Mesendoderm (in vitro differentiated cells): ENCODE measurements at regions not wholly inside any gene's neighbourhood (a gene's known extent, or its start where the extent isn't known, plus 50 kb on each side); places are given as distances from the start of the nearest gene placed in this dataset.
"Not testable (repeated sequence)": the region's sequence is repeated elsewhere in the genome, so short reads cannot be mapped to it uniquely, and the experiment has no call there.

Source experiments
- DNase-seq: peaks from one replicate; pipeline ENCODE4 v3.0.0; 2013
- H2AK5ac ChIP-seq: 2 replicates; pipeline ENCODE4 v1.6.1; 2013; ENCODE audit warnings: low read length, inconsistent platforms
- H2BK120ac ChIP-seq: 2 replicates; pipeline ENCODE4 v1.6.1; 2013; ENCODE audit warnings: low read depth, mild to moderate bottlenecking, low read length, moderate library complexity, mixed read lengths
- H2BK15ac ChIP-seq: replicated peaks from 2 replicates; pipeline ENCODE4 v1.6.1; 2013; ENCODE audit warnings: low read depth, mild to moderate bottlenecking, moderate library complexity
- H2BK5ac ChIP-seq: 2 replicates; pipeline ENCODE4 v1.6.1; 2013; ENCODE audit warnings: low read length, inconsistent platforms
- H3K18ac ChIP-seq: 2 replicates; pipeline ENCODE4 v1.6.1; 2013; ENCODE audit warnings: mild to moderate bottlenecking, low read length, mixed read lengths
- H3K23ac ChIP-seq: one replicate; pipeline ENCODE4 v1.6.1; 2013; ENCODE audit warnings: low read length
- H3K27ac ChIP-seq: 2 replicates; pipeline ENCODE4 v1.5.1; 2013; ENCODE audit warnings: low read depth, mild to moderate bottlenecking, inconsistent platforms, low read length, moderate library complexity
- H3K27me3 ChIP-seq: 2 replicates; pipeline ENCODE4 v1.6.1; 2013; ENCODE audit warnings: low read length, control low read depth, mild to moderate bottlenecking, inconsistent platforms; ENCODE audit not compliant: insufficient read depth, poor library complexity
- H3K36me3 ChIP-seq: 2 replicates; pipeline ENCODE4 v1.6.1; 2013; ENCODE audit warnings: low read length, inconsistent platforms; ENCODE audit not compliant: control insufficient read depth, insufficient read depth
- H3K4ac ChIP-seq: one replicate; pipeline ENCODE4 v1.6.1; 2013; ENCODE audit warnings: low read depth, mild to moderate bottlenecking, low read length, moderate library complexity
- H3K4me1 ChIP-seq: 2 replicates; pipeline ENCODE4 v1.6.1; 2013; ENCODE audit warnings: low read depth, low read length, inconsistent platforms; ENCODE audit not compliant: control insufficient read depth
- H3K4me2 ChIP-seq: 2 replicates; pipeline ENCODE4 v1.6.1; 2013; ENCODE audit warnings: low read length
- H3K4me3 ChIP-seq: 2 replicates; pipeline ENCODE4 v1.5.1; 2013; ENCODE audit warnings: mild to moderate bottlenecking, low read length
- H3K56ac ChIP-seq: one replicate; pipeline ENCODE4 v1.6.1; 2013; ENCODE audit warnings: low read length
- H3K79me1 ChIP-seq: 2 replicates; pipeline ENCODE4 v1.6.1; 2013; ENCODE audit warnings: low read length, inconsistent platforms
- H3K79me2 ChIP-seq: 2 replicates; pipeline ENCODE4 v1.6.1; 2013; ENCODE audit warnings: mild to moderate bottlenecking, low read length; ENCODE audit not compliant: control insufficient read depth, insufficient read depth
- H3K9ac ChIP-seq: 2 replicates; pipeline ENCODE4 v1.6.1; 2013; ENCODE audit warnings: low read length, inconsistent platforms
- H4K5ac ChIP-seq: one replicate; pipeline ENCODE4 v1.6.1; 2013; ENCODE audit warnings: low read length
- H4K8ac ChIP-seq: one replicate; pipeline ENCODE4 v1.6.1; 2013; ENCODE audit warnings: low read depth, mild to moderate bottlenecking, control low read depth, low read length, moderate library complexity
- WGBS: extraction: QIAGEN DNeasy Blood & Tissue Kit; methylation state at CpG from one replicate; pipeline ENCODE4 v1.1.7; 2013; ENCODE audit warnings: low lambda C conversion rate, missing lambda C conversion rate; ENCODE audit not compliant: insufficient coverage; ENCODE audit errors: extremely low coverage; 5-methylcytosine and 5-hydroxymethylcytosine counted together

GRCh38 chr1:195731385-195731784 lies 876.9 kb downstream of the KCNT2 start:
- H4K8ac ChIP-seq = no peak overlapping the region
- DNase-seq = no peak
- H3K36me3 ChIP-seq = no peaks in the 10 kb centered on the region
- H3K27ac ChIP-seq = no peak overlapping the region
- H4K5ac ChIP-seq = no peak overlapping the region
- no CpG with 5 or more reads among the region's 2 CpGs for WGBS
- no peak overlapping the region for H2AK5ac ChIP-seq
- H3K27me3 ChIP-seq = no peaks in the 10 kb centered on the region
- H3K4me1 ChIP-seq = no peaks in the 10 kb centered on the region
- no peak overlapping the region for H3K4me3 ChIP-seq
- no peaks in the 10 kb centered on the region for H3K79me1 ChIP-seq
- no peak overlapping the region for H2BK15ac ChIP-seq
- H3K79me2 ChIP-seq = no peaks in the 10 kb centered on the region
- H3K4me2 ChIP-seq = no peak overlapping the region
- no peak overlapping the region for H3K56ac ChIP-seq
- H3K18ac ChIP-seq = no peak overlapping the region
- H2BK120ac ChIP-seq = no peak overlapping the region
- no peak overlapping the region for H3K4ac ChIP-seq
- no peak overlapping the region for H3K23ac ChIP-seq
- no peak overlapping the region for H3K9ac ChIP-seq
- H2BK5ac ChIP-seq = no peak overlapping the region

DNA sequence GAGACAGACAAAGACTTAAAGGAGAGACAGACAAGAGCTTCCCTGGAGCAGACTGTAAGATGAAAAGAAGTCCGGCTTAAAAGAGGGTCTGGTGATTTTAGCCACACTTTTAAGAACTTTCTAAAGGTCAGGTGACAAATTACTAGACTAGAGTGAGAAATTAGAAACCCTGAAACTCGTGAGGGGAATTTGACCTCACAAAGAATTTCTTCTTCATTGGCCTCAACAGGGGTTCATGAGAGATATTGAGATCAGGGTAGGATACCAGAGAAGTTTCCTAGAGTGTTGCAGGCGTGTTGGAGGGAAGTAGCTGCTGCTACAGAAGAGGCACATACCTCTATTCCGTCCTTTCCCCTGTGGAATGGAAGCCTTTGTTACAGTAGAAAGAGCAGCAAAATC lies 884.4 kb downstream of the KCNT2 start:
- no peak overlapping the region for H3K56ac ChIP-seq
- no peak overlapping the region for H3K4me3 ChIP-seq
- H3K4ac ChIP-seq = no peak overlapping the region
- H3K4me1 ChIP-seq = no peaks in the 10 kb centered on the region
- no peaks in the 10 kb centered on the region for H3K79me2 ChIP-seq
- no peaks in the 10 kb centered on the region for H3K36me3 ChIP-seq
- H2BK5ac ChIP-seq = no peak overlapping the region
- H2BK15ac ChIP-seq = no peak overlapping the region
- H2AK5ac ChIP-seq = no peak overlapping the region
- H3K79me1 ChIP-seq = no peaks in the 10 kb centered on the region
- no peak for DNase-seq
- peaks cover 1% of the 10 kb centered on the region for H3K27me3 ChIP-seq
- no peak overlapping the region for H3K27ac ChIP-seq
- no peak overlapping the region for H3K18ac ChIP-seq
- H3K23ac ChIP-seq = no peak overlapping the region
- no peak overlapping the region for H3K9ac ChIP-seq
- WGBS = no CpG with 5 or more reads among the region's 4 CpGs
- no peak overlapping the region for H4K5ac ChIP-seq
- H2BK120ac ChIP-seq = no peak overlapping the region
- H3K4me2 ChIP-seq = no peak overlapping the region
- no peak overlapping the region for H4K8ac ChIP-seq

- H3K4me3 ChIP-seq, DNase-seq, H3K9ac ChIP-seq, H3K18ac ChIP-seq, H3K4me2 ChIP-seq, H3K27me3 ChIP-seq, H3K79me1 ChIP-seq, H4K5ac ChIP-seq, H3K27ac ChIP-seq, H2AK5ac ChIP-seq, H2BK5ac ChIP-seq, H3K79me2 ChIP-seq, H3K36me3 ChIP-seq, H2BK120ac ChIP-seq, H3K56ac ChIP-seq, H3K4me1 ChIP-seq, H3K4ac ChIP-seq, H2BK15ac ChIP-seq, H4K8ac ChIP-seq, H3K23ac ChIP-seq: not testable (repeated sequence)
- WGBS = no CpG with 5 or more reads among the region's 42 CpGs
Observed at GRCh38 chr1:195722852-195723795, 885.1 kb downstream of the KCNT2 start.

GRCh38 chr1:195722146-195722545 lies 886.1 kb downstream of the KCNT2 start:
- H2BK15ac ChIP-seq, H3K4me2 ChIP-seq, H4K5ac ChIP-seq, H3K4ac ChIP-seq, H3K4me3 ChIP-seq, H3K9ac ChIP-seq, H3K23ac ChIP-seq, H2BK5ac ChIP-seq, H4K8ac ChIP-seq, H3K79me1 ChIP-seq, H3K18ac ChIP-seq, H2BK120ac ChIP-seq, H3K4me1 ChIP-seq, H3K56ac ChIP-seq, H3K36me3 ChIP-seq, DNase-seq, H3K27ac ChIP-seq, H3K27me3 ChIP-seq, H3K79me2 ChIP-seq, H2AK5ac ChIP-seq: not testable (repeated sequence)
- no CpG with 5 or more reads among the region's 6 CpGs for WGBS

- Histone ChIP-seq H2BK120ac (no peak overlapping the region), H3K23ac (no peak overlapping the region), H4K8ac (no peak overlapping the region), H2BK5ac (no peak overlapping the region), H3K27me3 (peaks cover 1% of the 10 kb centered on the region), H3K4me1 (no peaks in the 10 kb centered on the region), H2AK5ac (no peak overlapping the region), H3K9ac (no peak overlapping the region), H3K79me1 (no peaks in the 10 kb centered on the region), H3K18ac (no peak overlapping the region), H4K5ac (no peak overlapping the region), H3K27ac (no peak overlapping the region), H3K56ac (no peak overlapping the region), H3K36me3 (no peaks in the 10 kb centered on the region), H3K4me2 (no peak overlapping the region), H3K4ac (no peak overlapping the region), H3K4me3 (no peak overlapping the region), H3K79me2 (no peaks in the 10 kb centered on the region), H2BK15ac (no peak overlapping the region)
- no peak for DNase-seq
- no CpG with 5 or more reads among the region's 14 CpGs for WGBS
Observed at GRCh38 chr1:195721210-195721971, 886.8 kb downstream of the KCNT2 start.
